ENCODE measurements at regions not wholly inside any gene's neighbourhood (a gene's known extent, or its start where the extent isn't known, plus 50 kb on each side); places are given as distances from the start of the nearest gene placed in this dataset.

DNA sequence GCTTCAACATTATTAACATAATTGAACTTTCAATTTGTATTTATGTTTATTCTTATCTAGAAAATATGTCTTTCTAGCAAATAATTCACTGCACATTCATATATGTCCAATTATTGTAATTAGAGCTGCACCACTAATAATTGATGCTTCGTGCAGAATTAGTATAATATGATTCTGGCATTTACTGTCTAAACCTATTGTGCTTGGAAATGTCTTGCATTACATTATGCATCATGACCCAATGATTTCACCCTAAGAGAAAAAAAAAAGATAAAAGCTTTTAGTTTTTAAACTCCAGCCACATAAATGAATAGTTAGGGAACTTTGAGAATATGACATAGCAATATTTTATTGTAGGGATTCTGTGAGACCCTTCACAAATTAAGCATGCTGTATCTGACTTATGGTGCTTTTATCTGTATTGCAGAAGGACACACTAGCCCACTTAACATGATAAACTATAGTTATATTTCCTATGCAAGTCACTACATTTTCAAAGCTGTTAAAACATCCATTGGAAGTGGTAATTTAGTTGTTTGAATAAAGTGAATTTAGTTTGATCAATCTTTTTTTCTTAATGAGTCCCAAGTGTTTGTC lies 1609.1 kb downstream of the REEP3 start:
- Histone ChIP-seq H3K27me3 (replicated peaks; ENCODE audit: insufficient read depth) (no peaks in the 10 kb centered on the region), H3K4me3 (no peak overlapping the region), H3K36me3 (no peaks in the 10 kb centered on the region), H3K4me1 (replicated peaks) (no peaks in the 10 kb centered on the region), H3K27ac (no peak overlapping the region), H3K9me3 (no peaks in the 10 kb centered on the region)
- TF ChIP-seq, protein P1, sequence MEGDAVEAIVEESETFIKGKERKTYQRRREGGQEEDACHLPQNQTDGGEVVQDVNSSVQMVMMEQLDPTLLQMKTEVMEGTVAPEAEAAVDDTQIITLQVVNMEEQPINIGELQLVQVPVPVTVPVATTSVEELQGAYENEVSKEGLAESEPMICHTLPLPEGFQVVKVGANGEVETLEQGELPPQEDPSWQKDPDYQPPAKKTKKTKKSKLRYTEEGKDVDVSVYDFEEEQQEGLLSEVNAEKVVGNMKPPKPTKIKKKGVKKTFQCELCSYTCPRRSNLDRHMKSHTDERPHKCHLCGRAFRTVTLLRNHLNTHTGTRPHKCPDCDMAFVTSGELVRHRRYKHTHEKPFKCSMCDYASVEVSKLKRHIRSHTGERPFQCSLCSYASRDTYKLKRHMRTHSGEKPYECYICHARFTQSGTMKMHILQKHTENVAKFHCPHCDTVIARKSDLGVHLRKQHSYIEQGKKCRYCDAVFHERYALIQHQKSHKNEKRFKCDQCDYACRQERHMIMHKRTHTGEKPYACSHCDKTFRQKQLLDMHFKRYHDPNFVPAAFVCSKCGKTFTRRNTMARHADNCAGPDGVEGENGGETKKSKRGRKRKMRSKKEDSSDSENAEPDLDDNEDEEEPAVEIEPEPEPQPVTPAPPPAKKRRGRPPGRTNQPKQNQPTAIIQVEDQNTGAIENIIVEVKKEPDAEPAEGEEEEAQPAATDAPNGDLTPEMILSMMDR (IDR thresholded peaks at IDR 0.05), result no peak
- TF ChIP-seq POLR2A (IDR thresholded peaks at IDR 0.05), result no peak
- TF ChIP-seq POLR2AphosphoS5 (IDR thresholded peaks at IDR 0.05), result no peak
- WGBS, result 55% methylated on average over 1 of the region's 1 CpG
- intact Hi-C loops (cut with DNase I), result no loop called here
- no peak for DNase-seq (ENCODE audit: low spot score)

DNA sequence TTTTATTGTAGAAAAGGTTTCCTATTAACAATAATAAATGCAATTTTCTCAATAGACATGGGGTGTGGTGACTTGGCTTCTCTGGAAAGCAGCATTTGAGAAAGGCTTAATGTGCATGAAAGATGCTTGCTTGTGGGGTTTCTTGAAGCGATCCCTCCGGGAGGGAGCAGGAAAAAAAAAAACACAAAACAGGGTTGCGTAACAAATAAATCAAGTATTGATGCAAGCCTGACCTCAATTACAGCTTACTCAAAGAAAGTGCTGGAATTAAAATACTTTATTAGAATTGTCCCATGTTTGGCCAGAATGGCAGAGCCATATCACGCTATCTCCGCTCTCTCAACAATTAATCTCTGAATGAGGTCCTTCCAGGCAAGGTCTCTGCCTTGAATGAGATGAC lies 1612.5 kb downstream of the REEP3 start:
- WGBS, result 94% methylated on average over 5 of the region's 5 CpGs
- H3K36me3 ChIP-seq, result no peaks in the 10 kb centered on the region
- no peaks in the 10 kb centered on the region for H3K27me3 ChIP-seq (replicated peaks; ENCODE audit: insufficient read depth)
- no peak overlapping the region for H3K4me3 ChIP-seq
- no peak for DNase-seq (ENCODE audit: low spot score)
- no peak overlapping the region for H3K27ac ChIP-seq
- H3K4me1 ChIP-seq (replicated peaks), result no peaks in the 10 kb centered on the region
- H3K9me3 ChIP-seq, result no peaks in the 10 kb centered on the region
- intact Hi-C loops (cut with DNase I), result no loop called here
- TF ChIP-seq POLR2A (IDR thresholded peaks at IDR 0.05) (no peak), POLR2AphosphoS5 (IDR thresholded peaks at IDR 0.05) (no peak)
- TF ChIP-seq, protein P1 (IDR thresholded peaks at IDR 0.05), result no peak

DNA sequence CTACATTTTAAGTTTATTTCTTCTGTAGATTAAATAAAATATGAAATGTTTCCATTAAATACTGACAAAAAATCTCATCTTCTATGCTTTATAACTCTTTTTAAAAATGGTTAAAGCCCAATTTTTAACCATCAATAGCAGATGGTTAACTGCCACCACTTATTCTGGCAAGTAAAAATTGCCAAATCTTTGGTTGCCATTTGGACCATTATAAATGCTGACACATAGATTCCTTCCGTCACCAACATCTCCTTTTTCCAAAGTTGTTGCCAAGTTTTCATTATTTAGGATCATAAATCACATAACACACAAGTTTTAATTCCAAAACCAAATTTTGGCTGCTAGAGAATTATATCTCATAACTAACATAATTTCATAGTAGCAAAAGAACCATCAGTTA lies 1614.3 kb downstream of the REEP3 start:
- H3K27ac ChIP-seq, result no peak overlapping the region
- TF ChIP-seq POLR2AphosphoS5 (IDR thresholded peaks at IDR 0.05), result no peak
- no peak for TF ChIP-seq POLR2A (IDR thresholded peaks at IDR 0.05)
- TF ChIP-seq, protein P1 (IDR thresholded peaks at IDR 0.05), result no peak

DNA sequence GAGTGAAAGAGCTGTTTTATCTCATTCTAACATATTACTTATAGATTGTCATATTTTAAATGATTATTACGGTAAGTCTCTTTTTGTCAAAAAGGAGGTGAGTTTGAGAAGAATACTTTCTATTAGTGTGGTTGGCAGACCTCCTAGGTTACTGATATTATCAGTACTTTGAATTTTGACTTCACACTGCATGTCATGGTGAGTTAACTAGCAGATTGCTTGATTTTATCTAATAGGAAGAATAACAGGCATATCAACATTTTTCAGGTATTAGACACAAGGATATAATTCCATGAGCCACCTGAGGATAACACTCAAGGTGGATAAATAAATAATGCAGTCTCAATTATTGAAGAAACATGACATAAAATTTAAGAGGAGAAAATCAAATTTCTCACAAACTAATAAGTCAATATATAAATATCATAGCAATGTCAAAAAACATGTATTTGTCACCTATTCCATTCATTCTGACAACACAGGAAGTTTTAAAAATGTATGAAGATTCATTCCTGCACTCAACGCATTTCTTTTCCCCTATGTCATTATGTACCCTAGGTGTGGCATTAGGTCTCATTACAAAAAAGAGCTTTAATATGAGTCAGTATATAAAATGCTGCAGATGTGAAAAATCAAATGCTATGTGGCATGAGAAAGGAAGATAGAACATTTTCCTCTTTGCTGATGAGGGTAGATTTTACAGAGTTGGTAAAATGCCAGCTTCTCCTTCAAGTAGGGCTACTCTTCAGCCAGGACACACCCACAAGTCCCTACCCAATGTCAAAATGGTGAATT lies 1621.6 kb downstream of the REEP3 start:
- DNase-seq (ENCODE audit: low spot score), result no peak
- intact Hi-C loops (cut with DNase I), result no loop called here
- Histone ChIP-seq H3K27me3 (replicated peaks; ENCODE audit: insufficient read depth) (no peaks in the 10 kb centered on the region), H3K9me3 (no peaks in the 10 kb centered on the region), H3K27ac (no peak overlapping the region), H3K4me1 (replicated peaks) (no peaks in the 10 kb centered on the region), H3K36me3 (no peaks in the 10 kb centered on the region), H3K4me3 (no peak overlapping the region)
- WGBS, result 50% methylated on average over 2 of the region's 2 CpGs
- no peak for TF ChIP-seq POLR2AphosphoS5 (IDR thresholded peaks at IDR 0.05)
- TF ChIP-seq POLR2A (IDR thresholded peaks at IDR 0.05), result no peak
- TF ChIP-seq, protein P1 (IDR thresholded peaks at IDR 0.05), result no peak

More for the DNA sequence above, 1614.3 kb downstream of the REEP3 start:
- no peaks in the 10 kb centered on the region for H3K4me1 ChIP-seq (replicated peaks)
- H3K27me3 ChIP-seq (replicated peaks; ENCODE audit: insufficient read depth), result no peaks in the 10 kb centered on the region
- H3K9me3 ChIP-seq, result no peaks in the 10 kb centered on the region
- no peaks in the 10 kb centered on the region for H3K36me3 ChIP-seq
- intact Hi-C loops (cut with DNase I), result no loop called here
- no peak overlapping the region for H3K4me3 ChIP-seq
- DNase-seq (ENCODE audit: low spot score), result no peak
- 64% methylated on average over 1 of the region's 1 CpG for WGBS

DNA sequence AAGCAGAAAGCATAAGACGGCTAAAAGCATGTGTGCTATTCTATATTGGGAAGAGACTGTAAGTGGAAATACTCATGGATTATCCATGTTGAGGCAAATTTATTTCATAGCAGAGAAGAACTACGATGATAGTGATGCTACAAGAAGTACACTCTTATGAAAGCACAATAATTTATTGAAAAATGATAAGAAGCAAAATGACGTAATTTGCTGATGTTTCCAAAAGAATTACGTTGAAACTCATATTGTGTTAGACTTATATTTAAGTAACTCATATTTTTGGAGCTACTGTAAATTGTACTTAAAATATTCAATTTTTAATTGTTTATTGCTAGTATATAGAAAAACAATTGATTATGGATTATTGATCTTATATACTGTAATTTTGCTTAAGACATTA lies 1622.5 kb downstream of the REEP3 start:
- TF ChIP-seq POLR2A (IDR thresholded peaks at IDR 0.05), result no peak
- TF ChIP-seq POLR2AphosphoS5 (IDR thresholded peaks at IDR 0.05), result no peak
- TF ChIP-seq, protein P1 (IDR thresholded peaks at IDR 0.05), result no peak
- Histone ChIP-seq H3K4me3 (no peak overlapping the region), H3K27ac (no peak overlapping the region), H3K4me1 (replicated peaks) (no peaks in the 10 kb centered on the region), H3K27me3 (replicated peaks; ENCODE audit: insufficient read depth) (no peaks in the 10 kb centered on the region), H3K36me3 (no peaks in the 10 kb centered on the region), H3K9me3 (no peaks in the 10 kb centered on the region)
- intact Hi-C loops (cut with DNase I), result no loop called here
- 87% methylated on average over 4 of the region's 4 CpGs for WGBS
- no peak for DNase-seq (ENCODE audit: low spot score)
